Mesothelial cell of epicardium (in vitro differentiated cells): ENCODE measurements at regions not wholly inside any gene's neighbourhood (a gene's known extent, or its start where the extent isn't known, plus 50 kb on each side); places are given as distances from the start of the nearest gene placed in this dataset.

ENCODE experiments used
- DNase-seq, 2 experiments: peaks; one replicate each; pipeline ENCODE4 v3.0.0; 2021; ENCODE audit warnings: low spot score in 2 of 2; ENCODE audit not compliant: unreplicated experiment in 2 of 2
- H3K27ac Mint-ChIP-seq: 2 replicates; pipeline ENCODE4 v1.8.0; 2021; ENCODE audit warnings: mixed read lengths
- H3K27me3 Mint-ChIP-seq: 2 replicates; pipeline ENCODE4 v1.8.0; 2021; ENCODE audit warnings: low read depth, mixed read lengths
- H3K36me3 Mint-ChIP-seq: 2 replicates; pipeline ENCODE4 v1.8.0; 2021; ENCODE audit warnings: mixed read lengths
- H3K4me1 Mint-ChIP-seq: 2 replicates; pipeline ENCODE4 v1.8.0; 2021; ENCODE audit warnings: mixed read lengths
- H3K4me3 Mint-ChIP-seq: 2 replicates; pipeline ENCODE4 v1.8.0; 2021; ENCODE audit warnings: mild to moderate bottlenecking, moderate library complexity, mixed read lengths
- H3K9me3 Mint-ChIP-seq: 2 replicates; pipeline ENCODE4 v1.8.0; 2021; ENCODE audit warnings: mixed read lengths
- CTCF ChIP-seq: fragments of 200-600 bp; sonication (generic); IDR thresholded peaks from one replicate; pipeline ENCODE4 v1.5.0; 2021; ENCODE audit warnings: antibody characterized with exemption; ENCODE audit not compliant: unreplicated experiment

DNA sequence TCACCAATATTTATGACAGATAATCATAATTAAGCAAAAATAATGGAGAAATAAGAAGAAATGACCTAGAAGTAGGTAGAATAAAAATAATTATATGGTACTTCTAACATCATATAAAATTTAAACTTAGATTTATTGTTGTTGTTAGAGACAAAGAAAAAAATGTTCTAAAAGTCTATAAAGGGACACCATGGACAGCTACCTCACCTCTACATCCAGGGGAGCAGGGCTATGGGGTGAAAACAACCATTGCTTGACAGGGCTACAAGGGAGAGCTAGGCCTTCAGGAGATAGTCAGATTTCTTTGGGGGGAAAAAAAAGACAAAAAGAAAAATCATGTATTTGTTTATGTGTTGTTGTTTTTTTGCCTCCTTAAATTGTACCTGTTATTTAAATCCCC, 841.9 kb downstream of the VGLL3 start:
- no peak overlapping the region for H3K4me3 Mint-ChIP-seq
- no peak overlapping the region for H3K27ac Mint-ChIP-seq
- no peaks in the 10 kb centered on the region for H3K27me3 Mint-ChIP-seq
- no peak for DNase-seq
- H3K36me3 Mint-ChIP-seq: no peaks in the 10 kb centered on the region
- no peak for TF ChIP-seq CTCF
- H3K9me3 Mint-ChIP-seq: no peaks in the 10 kb centered on the region
- no peaks in the 10 kb centered on the region for H3K4me1 Mint-ChIP-seq

- no peak for DNase-seq
- Mint-ChIP-seq H3K27ac (no peak overlapping the region), H3K4me3 (no peak overlapping the region), H3K9me3 (no peaks in the 10 kb centered on the region), H3K27me3 (no peaks in the 10 kb centered on the region), H3K36me3 (no peaks in the 10 kb centered on the region), H3K4me1 (peaks cover 2% of the 10 kb centered on the region)
- no peak for TF ChIP-seq CTCF
Observed at GRCh38 chr3:86147119-86147518, 843.8 kb downstream of the VGLL3 start.

- Mint-ChIP-seq H3K36me3 (peaks cover 5% of the 10 kb centered on the region), H3K27ac (no peak overlapping the region), H3K4me3 (no peak overlapping the region), H3K4me1 (no peaks in the 10 kb centered on the region), H3K27me3 (no peaks in the 10 kb centered on the region), H3K9me3 (peaks cover 21% of the 10 kb centered on the region)
- no peak for DNase-seq
- TF ChIP-seq CTCF: no peak
Observed at GRCh38 chr3:86126552-86126951, 864.4 kb downstream of the VGLL3 start.
